BLaER1 (cell line): ENCODE measurements at regions not wholly inside any gene's neighbourhood (a gene's known extent, or its start where the extent isn't known, plus 50 kb on each side); places are given as distances from the start of the nearest gene placed in this dataset.

Source experiments
- H3K27ac ChIP-seq: shearing (Covaris generic); formaldehyde crosslinking; 2 replicates; pipeline ENCODE4 v1.8.1; 2022
- H3K27me3 ChIP-seq: shearing (Covaris generic); formaldehyde crosslinking; 2 replicates; pipeline ENCODE4 v1.8.1; 2022
- H3K36me3 ChIP-seq: shearing (Covaris generic); formaldehyde crosslinking; 2 replicates; pipeline ENCODE4 v1.8.1; 2022
- H3K4me1 ChIP-seq: shearing (Covaris generic); formaldehyde crosslinking; 2 replicates; pipeline ENCODE4 v1.8.1; 2022
- H3K4me2 ChIP-seq: shearing (Covaris generic); formaldehyde crosslinking; 2 replicates; pipeline ENCODE4 v1.8.1; 2022
- H3K4me3 ChIP-seq: shearing (Covaris generic); formaldehyde crosslinking; 2 replicates; pipeline ENCODE4 v1.8.1; 2022
- H3K9ac ChIP-seq: shearing (Covaris generic); formaldehyde crosslinking; 2 replicates; pipeline ENCODE4 v1.8.1; 2022
- H3K9me3 ChIP-seq: shearing (Covaris generic); formaldehyde crosslinking; 2 replicates; pipeline ENCODE4 v1.8.1; 2022
- H4K20me1 ChIP-seq: shearing (Covaris generic); formaldehyde crosslinking; 2 replicates; pipeline ENCODE4 v1.8.1; 2022
- Cebpa-rat ChIP-seq: shearing (Covaris generic); IDR thresholded peaks from 2 replicates; pipeline ENCODE4 v1.8.1; 2022

DNA sequence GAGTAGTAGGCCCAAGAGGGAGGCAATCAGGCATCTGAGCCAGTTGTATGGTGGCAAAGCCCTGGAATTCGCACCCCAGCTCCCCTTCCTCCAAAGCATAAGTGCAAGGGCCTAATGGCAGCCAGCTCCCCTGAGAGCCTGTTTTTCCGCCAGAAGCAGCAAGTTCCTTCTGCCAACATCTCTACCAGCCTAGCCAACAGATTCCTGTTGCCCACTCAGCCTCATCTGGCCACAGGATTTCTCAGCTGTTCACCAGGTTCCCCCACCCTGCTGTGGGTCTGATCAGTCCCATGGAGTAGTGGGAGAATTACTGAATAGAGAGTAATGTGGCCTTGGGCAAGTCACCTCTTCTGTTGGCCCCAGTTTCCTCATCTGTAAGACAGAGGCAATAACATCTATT lies 186.2 kb upstream of the PDE1C start:
- H3K9ac ChIP-seq = no peak overlapping the region
- H3K9me3 ChIP-seq = no peaks in the 10 kb centered on the region
- no peak for TF ChIP-seq Cebpa-rat
- H3K4me3 ChIP-seq = no peak overlapping the region
- H3K27me3 ChIP-seq = no peaks in the 10 kb centered on the region
- H3K27ac ChIP-seq = no peak overlapping the region
- no peaks in the 10 kb centered on the region for H3K4me1 ChIP-seq
- no peak overlapping the region for H3K4me2 ChIP-seq
- no peaks in the 10 kb centered on the region for H3K36me3 ChIP-seq
- no peaks in the 10 kb centered on the region for H4K20me1 ChIP-seq

DNA sequence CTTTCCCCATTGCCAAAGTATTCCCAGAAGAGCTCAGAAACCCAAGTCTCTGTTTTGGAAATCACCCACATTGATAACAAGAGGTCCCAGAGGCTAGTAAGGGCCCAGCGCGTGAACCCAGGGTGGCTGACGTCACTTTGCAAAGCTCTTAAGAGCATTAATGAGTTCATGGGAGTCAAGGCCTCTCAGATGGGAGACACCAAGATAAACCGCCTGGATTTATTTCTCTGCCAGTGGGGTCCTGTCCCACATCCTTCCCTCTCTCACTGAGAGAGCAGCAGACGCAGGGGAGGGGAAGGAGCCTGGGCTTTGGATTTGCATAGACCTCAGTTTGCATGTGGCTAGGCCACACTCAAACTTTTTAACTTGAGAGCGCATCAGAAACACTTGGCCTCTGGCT lies 184.8 kb upstream of the PDE1C start:
- H3K4me2 ChIP-seq = no peak overlapping the region
- no peak overlapping the region for H3K27ac ChIP-seq
- TF ChIP-seq Cebpa-rat = no peak
- H3K4me1 ChIP-seq = no peaks in the 10 kb centered on the region
- no peaks in the 10 kb centered on the region for H3K36me3 ChIP-seq
- no peaks in the 10 kb centered on the region for H4K20me1 ChIP-seq
- H3K27me3 ChIP-seq = no peaks in the 10 kb centered on the region
- no peak overlapping the region for H3K4me3 ChIP-seq
- no peaks in the 10 kb centered on the region for H3K9me3 ChIP-seq
- no peak overlapping the region for H3K9ac ChIP-seq

DNA sequence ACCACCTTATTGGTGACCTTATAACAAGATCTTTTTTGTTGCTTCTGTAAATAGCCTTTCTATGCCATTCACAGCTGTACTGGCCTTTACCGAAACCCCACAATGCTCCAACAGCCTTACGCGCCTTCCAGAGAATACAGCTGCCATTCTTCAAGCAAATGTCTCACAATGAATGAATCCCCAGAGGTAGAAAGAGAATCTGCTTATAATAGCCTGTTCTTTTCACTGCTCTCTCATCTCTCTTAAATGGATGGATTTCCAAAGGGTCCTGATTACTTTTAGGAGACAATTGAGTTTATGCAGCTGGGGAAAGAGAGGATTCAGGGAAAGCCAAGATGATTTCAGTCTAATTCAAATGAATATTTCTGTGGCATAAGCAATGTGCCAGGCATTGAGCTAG lies 183.1 kb upstream of the PDE1C start:
- Histone ChIP-seq H3K9ac (no peak overlapping the region), H3K9me3 (no peaks in the 10 kb centered on the region), H3K27me3 (no peaks in the 10 kb centered on the region), H3K36me3 (no peaks in the 10 kb centered on the region), H3K4me2 (no peak overlapping the region), H3K4me1 (no peaks in the 10 kb centered on the region), H3K27ac (no peak overlapping the region), H4K20me1 (no peaks in the 10 kb centered on the region), H3K4me3 (no peak overlapping the region)
- TF ChIP-seq Cebpa-rat = no peak

DNA sequence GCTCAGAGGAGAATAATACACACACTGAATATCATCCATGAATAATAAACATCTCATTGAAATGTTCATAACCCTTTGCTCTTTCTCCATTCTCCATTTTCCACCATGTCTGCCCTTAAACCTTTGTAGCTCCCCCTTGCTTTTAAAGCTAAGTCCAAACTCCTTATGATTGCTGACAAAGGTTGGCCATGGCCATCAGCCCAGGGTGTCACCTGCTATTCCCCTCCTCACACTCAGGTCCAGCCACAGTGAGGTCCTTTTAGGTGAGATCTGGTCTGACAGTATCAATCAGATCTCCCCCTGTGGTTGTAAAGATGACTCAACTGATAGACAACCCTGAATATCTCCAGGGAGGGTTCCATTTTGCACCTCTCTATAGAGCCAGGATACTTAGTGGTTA lies 181.5 kb upstream of the PDE1C start:
- H3K9ac ChIP-seq = no peak overlapping the region
- H3K27ac ChIP-seq = no peak overlapping the region
- H3K9me3 ChIP-seq = no peaks in the 10 kb centered on the region
- H4K20me1 ChIP-seq = no peaks in the 10 kb centered on the region
- no peaks in the 10 kb centered on the region for H3K27me3 ChIP-seq
- H3K36me3 ChIP-seq = no peaks in the 10 kb centered on the region
- no peak overlapping the region for H3K4me2 ChIP-seq
- H3K4me1 ChIP-seq = no peaks in the 10 kb centered on the region
- no peak overlapping the region for H3K4me3 ChIP-seq
- TF ChIP-seq Cebpa-rat = no peak

DNA sequence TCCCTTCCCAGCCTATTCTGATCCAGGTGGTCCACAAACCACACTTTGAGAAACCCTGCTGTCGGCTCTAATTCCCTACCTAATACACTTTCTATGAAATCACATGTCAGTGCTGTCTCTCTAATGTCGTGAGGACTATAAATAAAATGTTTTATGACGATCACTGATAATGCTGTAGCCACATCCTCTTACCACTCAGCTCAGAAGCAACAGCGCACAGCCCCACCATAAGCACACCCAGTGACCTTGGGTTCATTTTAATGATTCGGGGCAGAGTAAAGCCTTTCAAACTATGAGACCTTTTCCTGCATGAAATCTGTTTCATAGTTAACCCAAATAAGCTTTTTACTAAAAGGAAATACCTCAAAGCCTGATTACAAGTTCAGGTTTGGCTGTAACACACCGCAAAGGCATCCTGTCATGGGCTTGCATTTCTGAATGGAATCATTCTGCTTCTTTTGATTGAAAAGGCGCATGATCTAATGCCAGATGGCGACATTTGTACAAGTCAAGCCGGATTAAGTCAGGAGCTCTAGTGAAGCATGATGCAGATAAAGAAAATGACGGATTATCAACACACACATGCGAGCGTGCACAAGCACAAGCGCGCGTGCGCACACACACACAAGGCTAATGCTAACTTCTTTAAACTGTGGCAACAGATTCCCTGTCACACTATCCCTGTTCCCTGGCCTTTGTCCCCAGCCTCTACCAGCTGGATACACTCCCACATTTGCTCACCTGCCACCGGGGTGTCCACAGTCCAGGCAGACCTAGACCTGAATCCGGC lies 180.5 kb upstream of the PDE1C start:
- Histone ChIP-seq H3K4me1 (no peaks in the 10 kb centered on the region), H3K9me3 (no peaks in the 10 kb centered on the region), H3K36me3 (no peaks in the 10 kb centered on the region), H3K9ac (no peak overlapping the region), H3K4me3 (no peak overlapping the region), H3K27me3 (no peaks in the 10 kb centered on the region), H3K27ac (no peak overlapping the region), H4K20me1 (no peaks in the 10 kb centered on the region), H3K4me2 (no peak overlapping the region)
- no peak for TF ChIP-seq Cebpa-rat

DNA sequence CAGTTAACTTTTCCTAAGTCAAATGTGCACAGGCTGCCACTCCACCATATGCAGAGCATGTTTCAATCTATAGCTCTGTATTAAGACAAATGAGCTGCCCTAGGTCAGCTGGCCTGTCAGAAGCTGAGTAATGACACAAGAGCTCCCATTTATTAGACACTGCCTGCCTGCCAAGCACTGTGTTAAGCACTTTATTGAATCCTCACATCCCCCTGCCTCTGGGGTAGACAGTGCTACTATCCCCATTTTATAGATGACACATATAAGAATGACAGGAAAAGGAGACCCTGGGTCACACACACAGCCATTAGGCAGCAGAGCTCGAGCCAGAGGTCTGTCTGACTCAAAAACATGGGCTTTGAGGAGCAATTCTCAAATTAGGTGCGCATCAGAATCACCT lies 179.8 kb upstream of the PDE1C start:
- Histone ChIP-seq H3K4me3 (no peak overlapping the region), H3K27me3 (no peaks in the 10 kb centered on the region), H3K9me3 (no peaks in the 10 kb centered on the region), H3K4me2 (no peak overlapping the region), H3K4me1 (no peaks in the 10 kb centered on the region), H3K9ac (no peak overlapping the region), H4K20me1 (no peaks in the 10 kb centered on the region), H3K36me3 (no peaks in the 10 kb centered on the region), H3K27ac (no peak overlapping the region)
- TF ChIP-seq Cebpa-rat = no peak

DNA sequence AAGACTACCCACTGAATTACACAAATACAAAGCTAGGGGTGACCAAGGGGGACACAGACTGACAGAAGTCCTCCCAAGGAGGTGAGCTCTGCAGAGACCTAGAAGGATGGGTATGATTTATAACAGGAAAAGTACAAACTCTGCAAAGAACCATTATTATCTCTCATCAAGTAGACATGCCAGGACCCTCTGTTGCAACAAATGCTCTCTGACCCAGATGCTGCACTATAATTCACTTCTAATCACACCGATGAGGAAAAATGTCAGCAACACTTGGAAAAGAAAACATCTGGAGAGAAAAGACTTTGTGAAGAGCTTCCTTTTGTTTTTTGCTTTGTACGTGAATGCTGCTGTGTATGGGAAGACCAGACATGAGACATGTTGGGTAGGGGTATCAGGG lies 178.3 kb upstream of the PDE1C start:
- no peaks in the 10 kb centered on the region for H3K9me3 ChIP-seq
- H3K4me1 ChIP-seq = no peaks in the 10 kb centered on the region
- no peak for TF ChIP-seq Cebpa-rat
- H3K9ac ChIP-seq = no peak overlapping the region
- no peaks in the 10 kb centered on the region for H3K27me3 ChIP-seq
- no peaks in the 10 kb centered on the region for H3K36me3 ChIP-seq
- H3K4me3 ChIP-seq = no peak overlapping the region
- no peak overlapping the region for H3K4me2 ChIP-seq
- H3K27ac ChIP-seq = no peak overlapping the region
- H4K20me1 ChIP-seq = no peaks in the 10 kb centered on the region

DNA sequence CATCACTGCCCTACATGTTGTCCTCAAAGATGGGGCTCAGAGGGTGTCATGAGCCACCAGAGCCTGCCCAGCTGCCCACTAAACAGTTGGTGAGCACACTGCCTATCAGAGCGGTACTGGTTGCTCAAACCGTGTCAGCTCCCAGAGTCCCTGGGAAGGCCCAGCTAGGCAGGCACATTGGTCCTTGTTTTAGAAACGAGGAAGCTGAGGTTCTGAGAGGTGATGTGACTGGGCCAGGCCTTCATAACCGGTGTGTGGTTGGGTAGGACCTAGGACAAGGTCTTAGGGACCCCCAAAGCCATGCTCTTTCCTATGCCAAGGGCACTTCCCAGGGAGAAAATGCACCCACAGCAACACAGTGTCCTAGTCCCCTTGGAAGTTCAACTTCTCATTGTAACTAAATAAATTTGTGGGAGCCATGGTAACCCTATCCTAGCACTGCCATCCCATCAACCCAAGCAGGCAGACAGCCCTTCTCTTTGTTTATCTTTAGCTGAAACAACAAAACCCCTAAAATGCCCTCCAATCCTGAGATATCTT lies 174.7 kb upstream of the PDE1C start:
- Histone ChIP-seq H3K27me3 (no peaks in the 10 kb centered on the region), H3K27ac (no peak overlapping the region), H3K9ac (no peak overlapping the region), H4K20me1 (no peaks in the 10 kb centered on the region), H3K4me1 (no peaks in the 10 kb centered on the region), H3K9me3 (no peaks in the 10 kb centered on the region), H3K4me2 (no peak overlapping the region), H3K4me3 (no peak overlapping the region), H3K36me3 (no peaks in the 10 kb centered on the region)
- TF ChIP-seq Cebpa-rat = no peak

DNA sequence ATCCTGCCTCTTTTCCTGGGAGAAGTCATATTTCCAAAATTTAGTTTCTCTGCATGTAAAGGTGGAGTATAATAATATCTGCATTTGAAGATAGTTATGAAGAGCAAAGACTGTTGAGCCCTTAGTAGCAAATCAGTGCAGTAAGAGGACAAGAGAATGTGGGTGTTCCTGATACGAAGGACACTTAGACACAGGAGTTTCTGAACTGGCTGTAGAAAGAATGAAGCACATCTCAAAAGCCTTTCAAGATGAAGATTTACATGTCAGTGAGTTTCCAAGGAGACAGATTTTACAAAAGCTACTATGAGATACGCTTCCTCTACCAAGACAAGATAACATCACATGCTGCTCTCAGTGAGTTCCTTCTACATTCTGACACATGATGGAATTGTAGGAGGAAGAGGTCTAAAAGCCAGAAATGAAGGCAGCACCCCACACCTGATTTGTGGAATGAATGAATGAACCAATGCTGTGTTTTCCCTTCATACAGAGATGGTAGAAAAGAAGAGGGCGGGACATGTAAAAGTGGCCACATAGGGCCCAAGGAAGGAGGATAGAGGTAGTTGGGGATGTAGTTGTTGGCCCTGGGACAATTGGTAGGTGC lies 173.6 kb upstream of the PDE1C start:
- no peak for TF ChIP-seq Cebpa-rat
- no peaks in the 10 kb centered on the region for H3K27me3 ChIP-seq
- H3K4me2 ChIP-seq = no peak overlapping the region
- no peaks in the 10 kb centered on the region for H3K36me3 ChIP-seq
- no peak overlapping the region for H3K27ac ChIP-seq
- no peak overlapping the region for H3K9ac ChIP-seq
- no peaks in the 10 kb centered on the region for H3K9me3 ChIP-seq
- no peaks in the 10 kb centered on the region for H3K4me1 ChIP-seq
- no peak overlapping the region for H3K4me3 ChIP-seq
- no peaks in the 10 kb centered on the region for H4K20me1 ChIP-seq

DNA sequence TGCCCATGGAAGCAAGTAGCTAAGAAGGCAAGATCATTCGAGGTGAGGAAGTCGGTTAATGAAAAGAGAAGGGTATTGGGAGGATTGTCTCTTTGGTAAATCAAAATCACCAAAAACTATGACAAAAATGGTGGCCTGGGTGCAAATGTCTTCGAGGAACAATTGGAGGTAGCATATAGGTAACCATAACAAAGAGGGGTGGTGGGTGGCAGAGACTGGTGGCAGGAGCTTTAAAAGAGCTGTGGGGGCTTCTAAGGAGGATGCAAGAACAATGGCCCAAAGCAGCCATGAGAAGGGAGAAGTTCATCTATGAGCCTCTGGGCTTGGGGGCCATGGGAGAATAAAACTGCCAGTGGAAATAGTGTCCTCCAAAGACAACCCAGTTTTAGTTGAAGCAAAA lies 172.2 kb upstream of the PDE1C start:
- Histone ChIP-seq H4K20me1 (no peaks in the 10 kb centered on the region), H3K4me2 (no peak overlapping the region), H3K27me3 (no peaks in the 10 kb centered on the region), H3K27ac (no peak overlapping the region), H3K9me3 (no peaks in the 10 kb centered on the region), H3K9ac (no peak overlapping the region), H3K4me3 (no peak overlapping the region), H3K36me3 (no peaks in the 10 kb centered on the region), H3K4me1 (no peaks in the 10 kb centered on the region)
- no peak for TF ChIP-seq Cebpa-rat
